ENCODE measurements at regions not wholly inside any gene's neighbourhood (a gene's known extent, or its start where the extent isn't known, plus 50 kb on each side); places are given as distances from the start of the nearest gene placed in this dataset.

GRCh38 chr12:115451151-115451779 lies 767.3 kb upstream of the TBX3 start:
- DNase-seq (ENCODE audit: low read depth), result no peak
- TF ChIP-seq MYC (IDR thresholded peaks at IDR 0.05; ENCODE audit: low read depth, low read length) (no peak), POLR2A (IDR thresholded peaks at IDR 0.05; ENCODE audit: extremely low read depth, insufficient read length) (no peak), CTCF (IDR thresholded peaks at IDR 0.05; ENCODE audit: low read depth, low read length) (no peak)
- H3K4me3 ChIP-seq (ENCODE audit: low read depth, low read length), result no peak overlapping the region

- no peak for TF ChIP-seq POLR2A (IDR thresholded peaks at IDR 0.05; ENCODE audit: extremely low read depth, insufficient read length)
- H3K4me3 ChIP-seq (ENCODE audit: low read depth, low read length), result no peak overlapping the region
- no peak for DNase-seq (ENCODE audit: low read depth)
Observed at GRCh38 chr12:115450710-115451109, 766.7 kb upstream of the TBX3 start.

GRCh38 chr12:115450017-115450416 lies 766.0 kb upstream of the TBX3 start:
- no peak overlapping the region for H3K4me3 ChIP-seq (ENCODE audit: low read depth, low read length)
- TF ChIP-seq MYC (IDR thresholded peaks at IDR 0.05; ENCODE audit: low read depth, low read length), result no peak
- TF ChIP-seq POLR2A (IDR thresholded peaks at IDR 0.05; ENCODE audit: extremely low read depth, insufficient read length), result no peak
- TF ChIP-seq MAX (IDR thresholded peaks at IDR 0.05; ENCODE audit: low read depth, low read length), result no peak
- no peak for TF ChIP-seq CTCF (IDR thresholded peaks at IDR 0.05; ENCODE audit: low read depth, low read length)
- no peak for DNase-seq (ENCODE audit: low read depth)

GRCh38 chr12:115449526-115449925 lies 765.6 kb upstream of the TBX3 start:
- DNase-seq (ENCODE audit: low read depth), result no peak
- no peak overlapping the region for H3K4me3 ChIP-seq (ENCODE audit: low read depth, low read length)
- TF ChIP-seq MYC (IDR thresholded peaks at IDR 0.05; ENCODE audit: low read depth, low read length), result no peak
- no peak for TF ChIP-seq POLR2A (IDR thresholded peaks at IDR 0.05; ENCODE audit: extremely low read depth, insufficient read length)
- TF ChIP-seq MAX (IDR thresholded peaks at IDR 0.05; ENCODE audit: low read depth, low read length), result no peak
- no peak for TF ChIP-seq CTCF (IDR thresholded peaks at IDR 0.05; ENCODE audit: low read depth, low read length)

- no peak for DNase-seq (ENCODE audit: low read depth)
- no peak for TF ChIP-seq CTCF (IDR thresholded peaks at IDR 0.05; ENCODE audit: low read depth, low read length)
- no peak for TF ChIP-seq MAX (IDR thresholded peaks at IDR 0.05; ENCODE audit: low read depth, low read length)
- TF ChIP-seq POLR2A (IDR thresholded peaks at IDR 0.05; ENCODE audit: extremely low read depth, insufficient read length), result no peak
- no peak for TF ChIP-seq MYC (IDR thresholded peaks at IDR 0.05; ENCODE audit: low read depth, low read length)
- no peak overlapping the region for H3K4me3 ChIP-seq (ENCODE audit: low read depth, low read length)
Observed at GRCh38 chr12:115444346-115444745, 760.4 kb upstream of the TBX3 start.

- no peak for DNase-seq (ENCODE audit: low read depth)
- no peak for TF ChIP-seq CTCF (IDR thresholded peaks at IDR 0.05; ENCODE audit: low read depth, low read length)
- TF ChIP-seq POLR2A (IDR thresholded peaks at IDR 0.05; ENCODE audit: extremely low read depth, insufficient read length), result no peak
- TF ChIP-seq MAX (IDR thresholded peaks at IDR 0.05; ENCODE audit: low read depth, low read length), result no peak
- no peak for TF ChIP-seq MYC (IDR thresholded peaks at IDR 0.05; ENCODE audit: low read depth, low read length)
- no peak overlapping the region for H3K4me3 ChIP-seq (ENCODE audit: low read depth, low read length)
Observed at GRCh38 chr12:115443351-115443938, 759.5 kb upstream of the TBX3 start.
